HG03565 (cell line): ENCODE measurements at regions not wholly inside any gene's neighbourhood (a gene's known extent, or its start where the extent isn't known, plus 50 kb on each side); places are given as distances from the start of the nearest gene placed in this dataset.
A peak's percentile ranks its signal among the peaks of the same experiment; 100 is the strongest.
"Not testable (repeated sequence)": the region's sequence is repeated elsewhere in the genome, so short reads cannot be mapped to it uniquely, and the experiment has no call there.

Source experiments
- ATAC-seq: cut with Tn5 transposase; IDR thresholded peaks from one replicate; pipeline ENCODE4 v1.9.1; 2021; ENCODE audit warnings: mild to moderate bottlenecking, moderate library complexity; ENCODE audit not compliant: unreplicated experiment

DNA sequence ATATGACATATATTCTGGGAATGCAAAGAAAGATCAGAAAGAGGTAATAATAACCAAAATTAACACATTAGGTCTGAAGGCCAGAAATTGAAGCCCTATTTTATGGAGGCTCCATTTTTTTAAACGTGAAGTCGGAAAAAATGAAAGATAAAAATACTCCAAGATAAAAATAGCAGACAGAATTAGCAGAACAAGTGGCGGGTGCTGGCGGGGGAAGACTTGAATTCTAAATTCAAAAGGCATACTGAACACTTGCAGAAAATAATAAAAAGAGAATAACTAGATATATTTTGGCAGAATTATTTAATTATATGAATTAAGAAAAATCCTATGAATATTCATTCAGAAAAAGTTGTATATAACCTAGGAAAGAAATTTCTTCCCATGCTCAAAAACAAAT, 543.7 kb upstream of the ACO1 start:
- no peak for ATAC-seq

DNA sequence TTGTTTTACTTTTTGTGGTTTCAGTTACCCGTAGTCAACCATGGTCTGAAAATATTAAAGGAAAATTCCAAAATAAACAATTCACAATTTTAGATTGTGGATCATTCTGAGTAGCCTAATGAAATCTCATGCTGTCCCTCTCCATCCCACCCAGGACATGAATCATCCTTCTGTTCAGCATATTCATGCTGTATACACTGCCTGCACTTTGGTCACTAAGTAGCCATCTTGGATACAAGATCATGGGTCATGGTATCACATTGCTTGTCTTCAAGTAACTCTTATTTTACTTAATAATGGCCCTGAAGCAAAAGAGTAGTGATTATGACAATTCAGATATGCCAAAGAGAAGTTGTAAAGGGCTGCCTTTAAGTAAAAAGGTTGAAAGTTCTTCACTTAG, 536.5 kb upstream of the ACO1 start:
- no peak for ATAC-seq

DNA sequence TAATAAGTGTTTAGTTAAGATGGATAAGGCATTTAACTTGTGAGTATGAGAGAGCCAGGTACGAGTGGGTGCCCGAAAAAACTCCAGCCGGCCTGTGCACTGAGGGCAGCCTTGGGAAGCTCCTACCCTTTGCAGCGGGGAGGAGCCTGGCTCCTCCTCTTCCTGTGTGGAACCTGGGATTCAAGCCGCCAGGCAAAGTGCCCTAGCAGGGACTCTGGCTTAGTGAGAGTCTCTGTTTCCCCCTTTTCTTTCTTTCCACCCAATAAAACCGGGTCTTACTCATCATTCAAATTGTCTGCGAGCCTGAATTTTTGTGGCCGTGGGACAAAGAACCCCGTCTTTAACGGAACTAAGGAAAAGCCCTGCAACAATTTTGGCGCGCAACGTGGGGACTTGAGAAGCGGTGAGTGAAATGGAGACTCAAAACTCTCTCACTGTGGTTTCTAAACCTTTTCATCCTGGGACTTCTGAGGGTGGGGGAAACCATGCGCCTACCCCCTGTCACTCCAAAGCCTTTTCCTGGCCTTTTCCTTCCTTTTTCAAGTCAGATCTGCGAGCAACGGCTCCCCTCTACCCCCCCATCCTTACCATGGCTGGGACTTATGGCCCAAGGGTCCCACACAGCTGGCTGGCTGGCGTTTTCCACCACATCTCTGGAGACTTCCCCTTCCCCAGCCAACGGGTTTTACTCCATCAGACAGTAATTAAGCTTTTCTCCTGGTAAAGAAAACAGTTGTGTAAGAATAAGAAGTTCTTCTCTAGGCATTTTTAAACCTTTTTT, 535.7 kb upstream of the ACO1 start:
- ATAC-seq = no peak

DNA sequence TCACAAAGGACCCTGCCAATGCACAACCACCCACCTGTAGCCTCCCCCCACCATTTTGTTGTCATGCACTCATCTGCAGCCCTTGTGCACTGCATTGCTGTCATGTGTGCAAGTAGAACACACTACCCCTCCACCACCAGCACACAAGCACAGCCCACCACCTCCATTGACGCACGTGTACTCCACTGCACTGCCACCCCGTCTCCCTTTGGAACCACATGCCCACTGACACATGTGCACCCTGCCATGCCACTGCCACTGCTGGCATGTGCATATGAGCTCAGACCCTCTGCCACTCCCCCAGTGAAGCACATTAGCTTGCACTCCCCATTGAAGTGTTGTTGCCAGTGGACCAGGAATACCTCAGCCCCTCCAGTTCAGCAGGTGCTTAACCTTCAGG, 530.3 kb upstream of the ACO1 start:
- ATAC-seq = no peak

DNA sequence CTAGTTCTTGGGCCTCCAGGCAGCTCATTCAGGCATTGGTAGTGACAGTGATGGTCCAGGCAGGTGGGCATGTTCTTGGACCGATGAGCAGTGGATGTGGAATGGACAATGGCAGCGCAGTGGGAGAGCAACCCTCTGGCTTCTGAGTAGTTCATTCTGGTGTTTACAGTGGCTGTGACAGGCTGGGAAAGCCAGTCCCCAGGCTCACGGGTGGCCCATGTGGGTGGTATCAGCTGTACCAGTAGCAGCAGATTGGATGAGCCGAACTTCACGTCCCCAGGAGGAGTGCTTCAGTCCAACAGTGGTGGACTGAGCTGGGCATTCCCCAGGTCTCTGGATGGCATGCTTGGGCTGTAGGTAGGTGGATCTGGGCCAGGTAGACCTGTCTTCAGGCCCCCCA, 515.6 kb upstream of the ACO1 start:
- ATAC-seq = no peak

DNA sequence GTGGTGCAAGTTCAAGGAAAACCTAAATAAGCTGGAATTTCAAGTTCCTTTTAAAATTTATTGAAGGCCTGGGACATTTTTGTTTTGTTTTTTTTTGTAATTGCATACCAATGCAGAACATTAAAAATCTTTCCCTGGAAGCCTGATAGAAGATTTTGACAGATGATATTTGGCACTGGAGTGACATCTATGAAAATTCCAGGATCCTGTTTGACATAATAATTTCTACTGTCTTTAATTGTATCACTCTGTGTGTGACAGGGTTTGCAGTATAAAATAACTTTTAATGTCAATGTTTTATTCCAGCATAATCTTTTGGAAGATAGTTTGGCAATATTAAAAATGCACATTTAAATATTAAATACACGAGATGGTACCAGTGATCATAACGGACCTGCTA, 514.2 kb upstream of the ACO1 start:
- ATAC-seq = no peak

DNA sequence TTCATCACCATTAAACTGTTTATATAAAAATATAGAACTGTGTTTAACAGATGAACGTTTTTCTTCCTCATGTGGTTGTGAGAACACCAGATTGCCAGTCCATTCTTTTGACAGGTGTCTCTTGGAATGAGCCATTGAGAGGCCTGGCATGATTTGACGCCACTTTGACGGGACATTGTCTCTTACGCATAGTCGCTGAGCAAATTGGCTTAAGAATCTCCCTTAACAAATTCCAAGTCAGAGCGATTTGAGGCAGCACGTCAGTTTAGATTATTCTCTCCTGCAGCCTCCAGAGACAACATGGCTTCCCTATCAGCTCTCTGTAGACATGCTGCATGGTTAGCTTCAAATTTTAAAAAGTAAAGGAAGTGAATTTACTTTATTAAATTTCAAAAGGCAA, 510.7 kb upstream of the ACO1 start:
- no peak for ATAC-seq

DNA sequence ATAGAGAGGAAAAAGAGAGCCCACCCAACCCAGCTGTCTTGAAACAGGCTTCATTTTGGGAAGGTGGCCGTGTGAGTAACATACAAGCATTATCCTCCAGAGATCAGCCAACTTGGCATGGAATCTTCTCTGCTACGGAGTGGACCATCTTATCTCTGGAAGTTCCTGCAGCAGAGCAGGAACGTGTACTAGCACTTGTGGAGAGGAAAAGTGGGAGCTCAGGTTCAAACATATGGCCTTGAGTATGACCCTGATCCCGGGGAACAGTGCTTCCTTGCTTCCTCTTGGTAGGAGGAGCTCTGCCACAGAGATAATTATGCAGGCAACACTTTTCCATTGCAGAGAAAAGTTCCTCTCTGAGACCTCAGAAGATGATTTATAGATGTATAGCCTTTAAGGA, 490.4 kb upstream of the ACO1 start:
- no peak for ATAC-seq

DNA sequence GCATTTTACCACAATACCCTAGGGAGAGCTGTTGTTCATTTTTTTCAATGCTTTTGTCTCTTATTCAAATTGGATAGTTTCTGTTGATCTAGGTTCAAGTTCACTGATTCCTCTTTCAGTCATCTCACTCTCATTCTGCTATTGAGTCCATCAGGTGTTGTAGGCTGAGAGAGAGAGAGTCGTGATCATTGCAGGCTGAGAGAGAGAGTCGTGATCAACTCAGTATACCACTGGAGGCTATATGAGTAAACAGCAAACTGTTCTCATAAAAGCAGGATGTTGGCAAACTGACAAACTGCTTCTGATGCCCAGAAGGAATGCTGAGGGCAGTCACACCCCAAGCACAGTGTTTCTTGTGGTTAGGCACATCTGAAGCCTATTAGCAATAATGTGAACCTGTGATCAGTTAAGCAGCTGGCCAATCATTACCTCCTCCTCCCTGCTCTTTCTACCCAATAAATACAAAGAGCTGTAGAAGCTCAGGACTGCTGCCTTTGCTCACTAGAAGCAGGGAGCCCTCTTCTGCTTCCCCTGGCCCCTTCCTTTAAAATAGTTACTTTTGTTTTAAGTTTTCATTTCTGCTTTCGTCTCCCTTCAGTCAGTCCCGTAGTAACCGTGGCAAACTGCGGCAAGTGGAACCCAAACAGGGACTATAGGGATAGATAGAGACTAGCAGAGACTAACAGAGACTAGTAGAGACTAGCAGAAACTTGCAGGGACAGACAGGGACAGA, 476.1 kb upstream of the ACO1 start:
- peak; percentile 85 for ATAC-seq

DNA sequence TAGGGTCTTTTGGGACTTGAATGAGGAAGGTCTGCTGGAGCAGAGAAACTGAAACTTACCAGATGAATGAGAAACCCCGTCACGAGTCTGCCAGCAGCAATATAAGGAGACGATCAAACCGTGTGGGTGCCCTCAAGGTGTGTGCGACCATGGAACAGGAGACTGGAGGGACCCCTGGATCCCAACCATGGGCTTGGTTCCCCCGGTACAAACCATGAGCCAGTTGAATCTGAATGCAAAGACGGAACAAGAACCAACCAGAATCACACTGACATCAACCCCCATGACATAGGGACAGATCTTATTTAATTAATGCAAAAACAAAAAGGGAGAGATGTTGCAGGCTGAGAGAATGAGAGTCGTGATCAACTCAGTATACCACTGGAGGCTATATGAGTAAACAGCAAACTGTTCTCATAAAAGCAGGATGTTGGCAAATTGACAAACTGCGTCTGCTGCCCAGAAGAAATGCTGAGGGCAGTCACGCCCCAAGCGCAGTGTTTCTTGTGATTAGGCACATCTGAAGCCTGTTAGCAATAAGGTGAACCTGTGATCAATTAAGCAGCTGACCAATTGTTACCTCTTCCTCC, 475.5 kb upstream of the ACO1 start:
- ATAC-seq = no peak

DNA sequence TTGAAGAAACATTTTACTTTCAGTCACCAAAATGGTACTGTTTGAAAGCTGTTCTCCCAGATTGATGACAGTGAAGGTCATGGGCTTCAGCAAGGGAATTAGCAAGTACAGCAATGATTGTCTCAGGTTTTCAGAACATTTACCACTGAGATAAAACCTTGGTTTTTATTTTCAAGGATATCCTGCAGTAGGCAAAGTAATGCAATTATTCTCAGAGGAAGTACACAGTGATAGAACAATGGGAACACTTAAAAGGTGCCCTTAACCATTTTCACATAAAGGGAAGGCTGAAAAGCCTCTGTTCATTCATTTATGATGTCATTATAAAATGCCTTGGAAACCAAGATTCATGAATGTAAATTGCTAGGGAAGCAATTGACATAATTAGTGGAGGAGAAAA, 471.8 kb upstream of the ACO1 start:
- no peak for ATAC-seq

DNA sequence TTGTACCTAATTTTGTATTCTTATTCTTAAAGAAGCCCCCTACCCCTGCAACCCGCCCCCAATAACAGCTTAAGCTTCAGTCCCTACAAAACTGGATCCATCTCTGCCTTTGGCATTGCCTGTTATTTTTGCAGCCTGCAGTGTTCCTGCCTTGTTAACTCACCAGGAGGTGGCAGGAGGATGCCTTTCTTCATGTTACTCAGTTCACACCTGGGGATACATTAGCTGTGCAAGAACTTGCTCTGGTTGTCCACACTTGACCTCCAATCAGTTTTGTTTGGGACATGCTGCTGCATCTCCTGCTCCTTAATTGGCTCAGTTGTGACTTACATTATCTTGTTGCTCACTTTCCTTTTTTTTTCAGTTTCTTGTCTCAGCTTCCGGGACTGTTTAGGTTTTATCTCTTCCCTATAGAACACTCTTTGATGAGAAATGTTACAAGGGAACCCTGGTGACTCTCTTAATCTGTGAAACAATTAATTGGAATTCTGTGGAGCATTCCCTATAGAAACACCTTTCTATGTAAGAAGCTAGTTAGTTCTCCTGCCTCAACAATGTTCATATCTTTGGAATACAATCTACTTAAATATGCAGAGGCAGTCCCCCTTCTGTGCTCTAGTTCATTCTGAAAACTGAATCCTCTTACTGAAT, 467.7 kb upstream of the ACO1 start:
- no peak for ATAC-seq

DNA sequence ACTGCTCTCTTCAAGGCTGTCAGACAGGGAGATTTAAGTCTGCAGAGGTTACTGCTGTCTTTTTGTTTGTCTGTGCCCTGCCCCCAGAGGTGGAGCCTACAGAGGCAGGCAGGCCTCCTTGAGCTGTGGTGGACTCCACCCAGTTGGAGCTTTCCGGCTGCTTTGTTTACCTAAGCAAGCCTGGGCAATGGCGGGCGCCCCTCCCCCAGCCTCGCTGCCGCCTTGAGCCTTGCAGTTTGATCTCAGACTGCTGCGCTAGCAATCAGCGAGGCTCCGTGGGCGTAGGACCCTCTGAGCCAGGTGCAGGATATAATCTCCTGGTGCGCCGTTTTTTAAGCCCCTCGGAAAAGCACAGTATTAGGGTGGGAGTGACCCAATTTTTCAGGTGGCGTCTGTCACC, 446.7 kb upstream of the ACO1 start:
- not testable (repeated sequence) for ATAC-seq

DNA sequence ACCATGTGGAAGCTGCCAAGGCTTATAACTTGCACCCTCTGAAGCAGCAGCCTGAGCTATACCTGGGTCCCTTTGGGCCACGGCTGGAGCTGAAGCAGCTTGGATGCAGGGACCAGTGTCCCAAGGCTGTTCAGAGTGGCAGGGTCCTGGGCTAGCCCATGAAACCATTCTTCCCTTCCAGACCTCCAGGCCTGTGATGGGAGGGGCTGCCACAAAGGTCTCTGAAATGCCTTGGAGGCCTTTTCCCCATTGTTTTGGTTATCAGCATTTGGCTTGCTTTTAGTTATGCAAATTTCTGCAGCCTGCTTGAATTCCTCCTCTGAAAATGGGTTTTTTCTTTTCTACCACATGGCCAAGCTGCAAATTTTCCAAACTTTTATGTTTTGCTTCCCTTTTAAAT, 433.7 kb upstream of the ACO1 start:
- ATAC-seq = no peak

DNA sequence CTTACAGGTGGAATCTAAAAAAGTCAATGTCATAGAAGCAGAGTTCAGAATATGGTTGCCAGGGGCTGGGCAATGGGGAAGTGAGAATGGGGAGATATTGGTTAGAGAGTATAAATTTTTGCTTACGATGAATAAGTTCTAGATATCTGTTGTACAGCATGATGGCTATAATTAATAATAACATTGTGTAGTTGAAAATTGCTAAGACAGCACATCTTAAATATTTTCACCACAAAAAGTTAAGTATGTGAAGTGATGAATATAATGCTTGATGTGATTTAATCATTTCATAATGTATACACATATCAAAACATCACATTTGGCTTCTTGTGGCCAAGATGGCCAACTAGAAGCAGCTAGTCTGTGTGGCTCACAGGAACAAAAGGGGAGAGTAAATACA, 425.9 kb upstream of the ACO1 start:
- no peak for ATAC-seq

DNA sequence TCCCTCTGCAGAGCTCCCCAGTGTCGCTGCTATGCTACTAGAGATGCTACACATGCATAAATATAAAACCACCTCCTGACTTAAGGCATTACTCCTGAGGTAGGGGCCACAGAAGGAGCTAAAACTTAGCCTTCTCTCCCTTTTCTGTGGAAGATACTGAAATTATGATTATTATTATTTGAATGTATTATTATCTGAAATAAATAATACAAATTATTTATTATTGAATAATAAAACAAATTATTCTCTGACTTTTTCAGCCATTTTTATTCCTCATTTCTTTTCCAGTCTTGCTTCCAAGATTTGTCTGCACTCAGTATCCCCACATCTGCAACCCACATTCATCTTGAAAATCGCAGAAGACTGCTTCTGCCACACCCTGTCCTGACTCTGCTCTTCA, 414.9 kb upstream of the ACO1 start:
- no peak for ATAC-seq

DNA sequence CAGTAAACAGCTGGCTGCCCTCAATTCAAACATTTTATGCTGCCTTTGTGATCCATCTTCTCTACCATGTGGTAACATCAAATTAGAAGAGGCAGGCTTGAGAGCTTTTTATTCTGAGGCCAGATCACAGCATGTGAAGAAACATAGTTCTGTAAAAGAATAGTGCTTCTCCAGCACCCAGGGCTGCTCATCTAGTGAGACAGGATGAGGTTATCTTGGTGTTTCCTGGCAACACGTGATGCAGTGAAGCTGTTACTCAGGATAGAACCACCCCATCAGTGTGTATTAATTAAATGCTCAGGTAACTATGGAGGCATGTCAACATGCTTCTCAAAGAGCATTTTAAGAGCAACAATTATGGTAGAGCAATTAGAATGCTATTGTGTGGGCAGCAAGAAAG, 400.5 kb upstream of the ACO1 start:
- no peak for ATAC-seq

DNA sequence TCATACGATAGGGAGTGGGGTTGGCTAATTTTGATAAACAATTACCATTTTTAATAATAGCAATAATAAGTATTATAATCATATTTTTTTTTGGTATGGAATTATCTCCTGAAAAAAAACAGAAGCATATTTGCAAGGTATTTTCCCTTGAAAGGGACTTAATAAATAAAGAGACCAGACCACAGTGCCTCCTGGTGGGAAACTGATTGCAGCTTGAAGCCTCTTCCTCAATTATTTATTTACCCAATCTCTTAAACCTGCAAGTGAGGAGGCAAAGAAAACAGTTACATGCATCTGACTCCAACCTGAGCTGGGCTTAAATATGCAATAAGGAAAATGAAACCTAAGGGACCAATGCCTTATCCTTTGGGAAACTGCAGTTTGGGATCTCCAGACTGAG, 388.1 kb upstream of the ACO1 start:
- ATAC-seq = no peak

DNA sequence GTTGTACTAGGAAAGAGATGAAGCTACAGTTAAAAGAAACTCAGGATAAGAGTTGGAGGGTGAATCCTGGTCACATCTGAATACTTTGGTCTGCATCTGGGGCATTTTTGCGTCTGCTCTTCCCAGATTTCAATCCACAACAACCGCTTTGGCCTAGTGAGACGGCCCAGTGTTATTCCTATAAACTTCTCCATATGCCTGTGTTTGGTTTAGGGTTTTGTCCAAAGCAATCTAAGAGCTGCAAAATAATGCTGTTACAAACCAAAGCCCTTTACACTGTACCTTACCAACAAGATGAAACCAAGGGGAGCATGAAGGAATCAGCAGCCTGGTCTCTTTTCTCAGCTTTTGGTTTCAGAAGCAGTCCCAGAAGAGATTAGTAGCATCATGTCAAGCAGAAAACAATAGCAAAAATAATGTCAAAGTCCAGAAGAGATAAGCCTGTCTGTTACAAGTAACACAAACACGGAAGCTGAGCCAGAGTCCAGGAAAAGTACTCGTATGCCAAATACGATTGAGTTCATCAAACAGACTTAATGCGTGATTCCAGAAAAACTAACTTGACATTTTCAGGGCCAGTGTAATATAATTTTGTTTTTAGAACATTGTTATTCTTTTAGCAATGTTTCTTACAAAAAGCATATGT, 379.9 kb upstream of the ACO1 start:
- no peak for ATAC-seq

DNA sequence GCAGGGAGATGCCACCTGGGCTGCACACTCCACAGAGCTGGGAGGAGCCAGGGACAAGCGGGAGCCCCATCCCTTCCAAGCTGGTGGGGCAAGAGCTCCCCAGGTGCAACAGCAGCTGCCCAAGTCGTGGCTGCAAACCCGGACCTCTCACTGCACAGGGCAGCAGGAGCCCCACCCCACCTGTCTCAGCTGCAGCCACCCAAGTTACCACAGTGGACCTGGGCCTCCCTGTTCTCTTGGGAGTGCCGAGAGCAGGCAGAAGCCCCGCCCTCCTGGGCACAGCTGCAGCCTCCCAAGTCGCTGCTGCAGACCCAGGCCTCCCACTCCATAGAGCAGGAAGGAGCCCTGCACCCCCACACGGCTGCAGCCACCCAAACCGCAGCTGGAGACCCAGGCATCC, 374.1 kb upstream of the ACO1 start:
- ATAC-seq = no peak

DNA sequence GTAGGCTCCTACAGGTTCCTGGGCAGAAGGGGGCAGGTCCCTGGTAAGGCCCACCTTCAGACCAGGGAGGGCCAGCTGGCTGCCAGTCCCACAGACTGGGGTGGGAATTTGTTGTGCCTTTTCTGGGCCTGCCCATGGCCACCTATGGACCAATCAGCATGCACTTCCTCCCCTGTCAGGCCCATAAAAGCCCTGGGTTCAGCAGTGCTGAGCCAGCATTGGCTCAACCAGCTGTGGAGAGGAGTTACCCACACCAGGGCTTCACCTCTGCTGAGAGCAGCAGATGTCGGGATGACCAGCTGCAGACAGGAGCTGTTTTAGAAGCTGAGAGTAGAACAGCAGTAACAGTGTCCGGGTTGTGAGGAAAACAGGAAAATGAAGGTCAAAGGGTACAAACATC, 373.4 kb upstream of the ACO1 start:
- no peak for ATAC-seq
